ENCODE measurements at regions not wholly inside any gene's neighbourhood (a gene's known extent, or its start where the extent isn't known, plus 50 kb on each side); places are given as distances from the start of the nearest gene placed in this dataset.

DNA sequence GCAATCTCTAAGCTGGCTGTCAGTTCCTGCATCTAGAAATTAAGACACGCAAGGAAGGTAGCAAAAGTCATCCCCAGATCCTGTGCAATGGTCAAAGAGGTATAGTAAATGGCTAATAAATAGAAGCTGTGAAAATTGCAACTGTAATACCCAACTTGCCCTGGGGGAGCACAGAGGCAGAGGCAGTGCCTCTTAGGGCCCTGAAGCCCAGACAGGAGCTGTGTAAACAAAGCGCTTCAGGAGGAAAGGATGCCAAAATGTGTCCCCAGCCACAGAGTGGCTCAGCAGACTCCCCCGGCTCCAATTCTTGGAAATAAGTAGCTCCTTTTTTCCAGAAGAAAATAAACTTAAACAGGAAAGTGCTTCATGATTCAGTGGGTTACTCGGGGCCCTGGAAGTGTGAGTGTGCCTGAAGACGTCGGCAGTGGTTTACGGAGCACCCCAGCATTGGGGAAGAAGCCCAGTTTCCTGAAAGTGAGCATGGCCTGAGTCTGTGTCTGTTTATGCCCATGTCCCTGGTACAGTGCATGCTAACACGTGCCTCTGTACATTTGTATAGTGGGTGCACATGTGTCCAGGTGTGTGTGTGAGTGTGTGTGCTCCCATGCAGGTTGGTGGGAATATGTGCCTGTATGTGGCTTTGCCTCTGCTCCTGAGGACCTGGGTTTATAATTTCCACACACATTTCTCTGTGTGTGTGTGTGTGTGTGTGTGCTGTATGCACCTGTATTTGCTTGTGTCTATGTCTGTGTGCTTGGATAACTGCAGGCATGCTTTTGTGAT is 246.7 kb downstream of the MAFB start:
- no peak for DNase-seq

DNA sequence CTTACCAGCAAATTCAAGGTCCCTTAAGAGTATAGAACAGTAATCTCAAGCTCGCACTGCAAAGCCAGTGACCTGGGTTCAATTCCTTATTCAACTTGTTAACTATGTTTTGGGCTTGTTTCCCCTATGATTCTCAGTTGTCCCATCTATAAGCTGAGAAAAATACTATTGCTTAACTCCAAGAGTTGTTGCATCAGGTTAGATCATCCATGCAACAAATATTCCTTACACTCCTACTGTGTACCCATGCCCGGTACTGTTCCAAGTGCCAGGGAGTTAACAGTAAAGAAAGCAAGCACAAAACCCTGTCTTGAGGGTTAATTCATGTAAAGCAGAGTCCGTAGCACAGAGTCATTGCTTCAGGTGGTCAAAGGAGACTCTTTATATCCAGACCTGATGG is 247.3 kb downstream of the MAFB start:
- no peak for DNase-seq

DNA sequence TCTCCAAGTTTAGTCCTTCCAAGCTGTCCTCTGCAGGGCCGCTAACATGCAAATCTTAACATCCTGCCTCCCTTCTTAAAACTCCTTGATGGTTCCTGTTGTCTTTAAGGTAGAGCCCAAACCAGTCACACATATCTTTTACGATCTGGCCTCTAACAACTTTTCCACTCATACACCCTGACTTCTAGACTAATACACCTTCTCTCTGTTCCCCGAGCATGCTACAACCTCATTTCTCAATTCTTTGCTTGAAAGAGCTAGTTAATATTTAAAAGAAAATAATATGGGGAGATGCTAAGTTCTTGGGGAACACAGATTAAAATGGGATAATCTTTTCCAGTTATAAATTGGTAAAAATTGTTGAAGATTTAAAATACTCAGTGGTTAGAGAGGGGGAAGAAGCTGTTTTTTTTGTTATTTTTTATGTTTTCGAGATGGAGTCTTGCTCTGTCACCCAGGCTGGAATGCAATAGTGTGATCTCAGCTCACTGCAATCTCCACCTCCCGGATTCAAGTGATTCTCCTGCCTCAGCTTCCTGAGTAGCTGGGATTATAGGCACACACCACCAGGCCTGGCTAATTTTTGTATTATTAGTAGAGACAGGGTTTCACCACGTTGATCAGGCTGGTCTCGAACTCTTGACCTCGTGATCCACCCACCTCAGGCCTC is 250.7 kb downstream of the MAFB start:
- no peak for DNase-seq

DNA sequence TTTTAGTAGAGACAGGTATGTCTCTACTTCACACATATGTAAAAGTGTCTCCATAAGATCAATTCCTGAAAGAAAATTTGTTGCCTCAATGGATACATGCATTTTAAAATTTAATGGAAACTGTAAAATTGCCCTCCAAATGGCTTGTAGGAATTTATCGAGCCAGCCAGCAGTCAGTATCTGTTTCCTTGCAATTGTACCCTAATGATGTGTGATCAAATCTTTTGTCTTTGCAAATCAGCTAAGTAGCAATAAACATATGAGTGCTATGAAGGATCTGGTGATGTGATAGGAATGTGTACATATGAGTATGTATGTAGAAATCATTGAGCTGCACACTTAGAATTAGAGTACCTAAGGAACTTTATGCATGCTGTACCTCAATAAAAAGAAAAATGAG is 253.0 kb downstream of the MAFB start:
- DNase-seq, result no peak

DNA sequence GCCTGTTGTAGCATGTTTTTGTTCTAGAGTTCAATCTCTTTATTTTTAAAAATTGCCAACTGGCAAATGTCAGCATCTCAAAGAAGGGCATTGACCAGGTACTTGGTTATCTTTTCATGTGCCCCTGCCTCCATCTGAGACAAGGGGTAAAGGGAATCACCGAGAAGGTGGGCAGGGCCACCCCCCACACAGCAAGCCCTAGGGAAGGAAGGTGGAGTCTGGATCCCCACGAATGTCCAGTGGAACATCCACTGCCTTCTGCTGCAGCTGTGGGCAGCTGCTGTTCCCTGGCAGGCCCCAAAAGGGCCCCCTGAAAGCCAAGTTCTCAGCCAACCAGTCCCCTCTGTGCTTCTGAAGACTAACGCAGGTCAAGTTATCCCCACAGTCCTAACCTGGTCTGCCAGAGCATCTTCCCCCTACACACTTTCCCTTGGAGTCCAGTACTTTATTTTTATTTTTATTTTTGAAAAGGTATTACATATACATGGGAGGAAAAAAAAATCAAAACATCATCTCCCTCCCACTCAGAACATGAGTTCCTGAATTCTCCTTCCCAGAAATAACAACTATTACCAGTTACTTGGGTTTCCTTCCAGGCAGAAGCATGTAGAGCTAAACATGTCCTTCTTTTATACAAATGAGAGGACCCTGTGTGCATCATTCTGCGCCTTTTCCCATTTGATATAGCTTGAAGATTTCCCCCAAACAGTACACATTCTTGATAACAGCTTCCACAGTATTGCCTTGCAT is 253.7 kb downstream of the MAFB start:
- no peak for DNase-seq

DNA sequence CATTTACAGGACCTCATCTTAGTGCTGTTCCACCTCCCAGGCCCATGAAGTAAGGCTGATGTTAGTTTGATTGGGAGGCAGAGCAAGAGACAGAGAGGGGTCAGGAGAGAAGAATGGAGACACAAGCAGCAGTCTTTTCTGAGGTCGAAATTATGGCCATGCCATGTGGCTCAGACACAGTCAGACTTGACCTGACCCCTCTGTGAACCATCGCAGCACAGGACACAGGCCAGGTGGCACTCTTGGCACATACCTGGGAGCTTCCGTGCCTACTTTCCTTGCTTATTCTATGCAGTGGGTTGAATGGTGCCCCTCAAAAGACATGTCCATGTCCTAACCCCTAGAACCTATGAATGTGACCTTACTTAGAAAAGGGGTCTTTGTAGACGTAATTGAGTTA is 254.9 kb downstream of the MAFB start:
- DNase-seq, result no peak

DNA sequence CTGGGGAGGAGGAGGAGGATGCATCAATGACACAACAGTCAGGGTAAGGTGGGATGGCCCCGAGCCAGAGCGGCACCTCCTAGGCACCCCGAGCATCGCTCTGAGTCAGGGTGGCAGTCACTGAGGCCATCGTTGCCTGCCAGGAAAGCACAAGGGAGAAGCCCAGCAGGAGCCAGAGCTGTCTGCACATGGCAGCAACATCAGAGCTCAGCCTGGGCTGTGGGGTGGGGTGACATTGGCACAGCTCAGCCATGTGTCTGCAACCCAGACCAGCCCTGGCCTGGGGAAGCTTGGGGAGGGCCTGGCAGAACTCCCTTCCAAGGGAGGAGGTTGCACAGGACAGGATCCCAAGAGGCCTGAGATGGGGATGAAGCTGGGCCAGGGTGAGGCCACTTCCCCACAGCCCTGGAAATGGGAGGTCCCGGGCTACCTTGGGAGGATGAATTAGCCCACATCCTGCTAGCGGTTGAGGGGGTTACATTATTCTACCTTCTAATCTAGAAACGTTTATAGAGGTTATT is 255.6 kb downstream of the MAFB start:
- DNase-seq, result no peak

DNA sequence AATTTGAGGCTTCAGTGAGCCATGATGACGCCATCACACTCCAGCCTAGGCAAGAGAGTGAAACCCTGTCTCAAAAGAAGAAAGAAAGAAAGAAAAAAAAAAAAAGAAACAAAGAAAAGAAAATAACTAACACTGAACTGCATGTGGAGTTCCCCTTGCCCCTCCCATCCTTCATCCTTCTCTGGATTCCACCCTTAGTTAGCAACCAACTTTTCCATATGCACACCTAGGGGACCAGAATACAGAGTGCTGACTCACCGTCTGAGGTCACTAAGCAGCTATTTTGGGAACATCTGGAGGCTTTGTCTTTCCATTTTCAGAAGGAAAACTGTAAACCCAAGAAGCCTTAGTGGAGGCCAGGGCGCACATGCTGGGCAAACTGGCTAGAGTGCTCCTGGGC is 257.4 kb downstream of the MAFB start:
- DNase-seq, result no peak

DNA sequence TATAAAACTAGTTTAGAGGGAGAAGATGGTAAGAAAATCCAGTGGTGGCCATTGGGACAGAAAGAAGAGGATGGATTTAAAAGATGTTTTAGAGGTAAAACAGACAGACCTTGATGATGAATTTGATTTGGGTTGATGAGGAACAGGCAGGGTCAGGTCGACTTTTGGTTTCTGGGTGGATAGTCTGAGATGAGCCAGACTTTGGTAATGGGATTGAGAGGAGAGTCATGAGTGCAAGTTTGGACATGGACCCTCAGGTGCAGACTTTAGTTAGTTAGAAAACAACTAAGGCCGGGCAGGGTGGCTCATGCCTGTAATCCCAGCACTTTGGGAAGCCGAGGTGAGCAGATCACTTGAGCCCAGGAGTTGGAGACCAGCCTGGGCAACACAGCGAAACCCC is 257.9 kb downstream of the MAFB start:
- DNase-seq, result no peak

DNA sequence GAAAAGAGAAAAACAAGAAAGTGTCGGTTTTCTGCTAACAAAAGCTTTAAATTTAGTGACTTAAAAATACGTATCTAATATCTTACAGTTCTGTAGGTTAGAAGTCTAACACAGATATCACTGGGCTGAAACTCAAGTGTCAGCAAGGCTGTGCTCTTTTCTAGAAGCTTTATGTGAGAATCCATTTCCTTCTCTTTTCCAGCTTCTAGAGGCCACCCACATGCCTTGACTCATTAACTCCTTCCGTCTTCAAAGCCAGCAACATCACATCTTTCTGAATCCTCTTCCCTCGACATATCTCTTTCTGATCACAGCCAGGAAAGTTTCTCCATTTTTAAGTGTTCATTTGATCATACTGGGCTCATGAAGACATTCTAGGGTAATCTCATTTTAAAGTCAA is 262.0 kb downstream of the MAFB start:
- no peak for DNase-seq

DNA sequence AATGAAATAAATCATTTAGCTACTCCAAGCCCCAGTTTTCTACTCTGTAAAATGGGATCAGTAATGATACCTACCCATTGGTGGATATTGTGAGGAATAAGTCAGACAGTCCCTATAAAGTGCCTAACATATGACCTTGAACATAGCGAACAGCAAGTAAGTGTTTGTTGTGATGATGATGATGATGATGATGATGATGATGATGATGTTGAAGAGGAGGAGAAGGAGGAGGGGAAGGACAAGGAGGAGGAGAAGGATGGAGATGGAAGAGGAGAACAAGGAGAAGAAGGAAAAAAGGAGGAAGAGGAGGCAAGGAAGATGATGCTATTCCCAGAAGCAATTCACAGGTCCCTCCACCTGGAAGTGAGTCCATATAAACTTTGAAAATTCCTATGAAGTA is 264.3 kb downstream of the MAFB start:
- DNase-seq, result no peak

DNA sequence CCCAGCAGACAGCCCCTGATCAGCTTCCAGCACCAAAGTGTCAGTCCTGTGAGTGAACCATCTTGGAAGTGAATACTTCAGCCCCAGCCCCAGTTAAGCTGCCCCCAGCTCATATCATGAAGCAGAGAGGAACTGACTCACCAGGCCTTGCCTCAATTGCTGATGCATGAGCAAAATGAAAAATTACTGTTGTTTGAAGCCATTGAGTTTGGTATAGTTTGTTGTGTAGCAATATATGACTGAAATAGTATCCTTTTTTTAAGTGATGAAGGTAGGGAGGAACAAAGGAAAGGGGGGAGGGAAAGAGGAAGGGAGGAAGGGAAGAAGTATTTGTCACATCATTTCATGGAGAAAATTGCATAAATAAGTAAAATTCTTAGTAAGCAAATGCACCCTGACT is 266.4 kb downstream of the MAFB start:
- DNase-seq, result no peak

DNA sequence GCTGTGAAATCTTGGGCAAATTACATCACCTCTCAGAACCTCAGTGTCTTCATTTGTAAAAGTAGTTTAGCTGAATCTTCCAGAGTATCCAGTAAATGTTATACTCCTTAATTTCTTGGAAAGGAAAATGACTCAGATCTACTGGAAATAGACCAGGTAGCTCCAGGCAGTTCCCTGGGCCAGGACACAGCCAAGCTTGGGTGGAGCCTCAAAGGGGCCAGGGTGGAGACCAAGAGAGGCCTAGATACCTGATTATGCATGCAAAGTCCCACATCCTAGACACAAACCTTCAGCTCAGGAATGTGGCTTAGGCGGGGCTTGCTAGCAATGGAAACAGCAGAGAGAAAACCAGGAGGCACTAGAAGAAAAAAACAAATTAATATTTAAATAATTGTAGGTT is 272.8 kb downstream of the MAFB start:
- DNase-seq, result no peak

DNA sequence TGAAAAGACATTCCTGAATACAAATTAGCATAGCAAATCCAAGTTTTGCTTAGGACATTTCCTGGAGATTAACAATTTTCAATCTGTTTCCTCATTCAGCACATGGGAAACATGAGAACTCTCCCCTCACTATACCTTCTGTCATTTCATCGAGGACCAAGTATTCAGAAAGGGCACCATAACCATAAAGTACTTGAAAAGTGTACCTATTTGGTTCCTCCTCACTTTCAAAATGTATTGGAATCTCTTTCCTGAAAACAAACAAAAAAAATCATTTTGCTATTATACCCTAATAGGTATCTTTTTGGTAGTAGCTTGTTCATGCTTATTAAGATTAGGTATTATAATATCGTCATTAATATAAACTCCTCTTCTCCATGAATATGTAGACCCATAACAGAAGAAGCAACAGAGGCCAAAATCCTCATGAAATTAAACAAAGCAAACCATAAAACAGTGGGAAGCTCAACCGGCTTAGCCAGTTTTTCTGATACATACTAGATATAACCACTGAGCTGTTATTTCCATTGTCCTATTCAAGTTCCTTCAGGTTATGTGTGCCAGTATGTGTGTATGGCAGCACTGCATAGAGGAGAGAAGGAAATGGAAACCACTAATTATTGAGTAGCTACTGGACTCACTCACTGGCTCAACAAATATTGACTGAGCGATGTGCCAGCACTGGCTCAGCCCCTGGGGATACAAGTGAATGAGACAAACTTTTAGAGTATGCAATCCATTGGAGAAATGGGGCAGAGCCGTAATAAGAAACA is 274.0 kb downstream of the MAFB start:
- DNase-seq, result no peak

DNA sequence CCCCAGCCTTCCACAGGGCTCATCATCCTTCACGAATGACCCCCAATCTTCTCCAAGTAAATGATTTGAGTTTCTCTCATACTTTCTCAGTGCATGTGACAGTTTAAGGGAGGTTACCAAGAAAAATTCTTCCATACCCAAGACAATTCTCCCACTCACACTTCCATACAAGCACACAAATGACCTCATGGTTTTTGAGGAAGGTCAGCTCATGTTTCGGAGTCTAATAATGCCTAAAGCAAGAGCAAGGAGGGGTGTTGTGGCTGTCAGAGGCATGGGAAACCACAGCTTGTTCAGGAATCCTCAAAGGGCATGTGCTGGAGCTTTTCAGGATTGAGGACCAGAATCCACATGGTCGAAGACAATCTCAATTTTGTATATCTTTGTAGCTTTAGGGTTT is 279.0 kb downstream of the MAFB start:
- DNase-seq, result no peak

DNA sequence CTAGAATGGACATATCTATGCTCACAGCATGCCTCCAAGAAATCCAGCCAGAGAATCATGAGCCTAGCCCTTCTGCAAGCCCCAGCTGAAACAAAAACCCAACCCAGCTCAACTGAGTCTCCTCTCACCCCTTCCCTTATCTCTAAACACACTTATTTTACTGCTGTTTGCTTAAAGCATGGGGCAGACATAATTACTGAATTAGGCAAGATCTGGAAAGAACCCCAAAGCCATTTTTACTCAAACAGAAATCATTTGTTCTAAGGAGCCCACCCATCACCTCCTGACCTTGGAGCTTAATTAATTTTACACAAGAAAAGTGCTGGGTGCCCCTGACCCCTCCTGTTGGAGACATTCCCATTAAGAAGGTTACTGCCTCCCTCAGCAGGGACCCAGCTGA is 291.6 kb downstream of the MAFB start:
- no peak for DNase-seq

DNA sequence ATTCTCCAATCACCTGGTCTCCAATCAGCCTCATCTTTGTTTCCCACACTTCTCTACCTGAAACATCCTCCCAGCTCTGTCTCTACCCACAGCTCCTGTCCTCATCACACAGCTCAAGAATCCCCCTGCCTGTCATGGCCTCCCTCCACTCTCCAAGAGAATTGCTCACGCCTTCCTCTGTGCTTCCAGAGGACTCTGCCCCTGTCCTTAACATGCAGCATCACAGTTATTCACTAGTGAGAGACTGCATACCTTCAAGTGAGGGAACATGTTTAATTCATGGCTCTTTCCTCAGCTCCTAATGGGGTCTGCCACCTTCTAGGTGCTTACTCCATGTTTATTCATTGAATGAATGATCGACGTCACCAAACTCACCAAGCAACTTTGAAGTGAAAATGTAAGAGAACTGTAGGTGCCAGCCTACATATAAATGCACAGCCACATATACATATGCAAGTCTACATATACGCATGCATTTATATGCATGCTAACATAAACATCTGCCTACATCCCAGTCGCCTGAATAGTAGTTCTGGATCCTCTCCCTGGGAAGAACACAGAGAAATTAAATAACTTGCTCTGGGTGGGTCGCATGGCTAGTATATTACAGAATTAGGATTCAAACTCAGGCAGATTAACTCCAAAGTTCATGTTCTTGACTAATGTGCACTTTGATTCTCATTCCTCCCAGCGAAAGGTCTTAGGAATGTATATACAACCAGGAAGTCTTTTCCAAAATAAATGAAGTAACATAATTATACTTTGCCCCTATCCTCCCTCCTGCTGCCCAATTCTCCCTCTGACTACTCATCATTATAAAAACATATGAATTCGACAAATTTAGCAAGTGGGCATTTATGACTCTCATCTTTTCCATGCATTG is 295.6 kb downstream of the MAFB start:
- no peak for DNase-seq

DNA sequence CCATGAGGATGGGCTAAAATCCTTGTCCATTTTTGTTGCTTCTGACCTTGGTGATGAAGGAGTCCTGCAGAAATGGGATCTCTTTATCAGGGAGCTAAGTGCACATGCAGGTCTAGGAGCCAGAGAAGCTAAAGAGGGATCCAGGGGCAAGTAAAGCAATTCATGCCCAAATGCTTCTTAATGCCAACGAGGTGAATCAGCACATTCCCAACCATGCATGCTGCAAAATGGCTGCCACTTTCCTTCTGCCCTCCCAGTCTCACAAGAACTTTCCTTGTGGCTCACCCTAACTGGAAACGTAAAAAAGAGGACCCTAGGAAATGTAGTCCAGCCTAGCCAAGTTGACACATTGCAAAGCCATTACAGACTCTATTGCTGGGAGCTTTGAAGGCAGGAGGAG is 298.4 kb downstream of the MAFB start:
- no peak for DNase-seq

DNA sequence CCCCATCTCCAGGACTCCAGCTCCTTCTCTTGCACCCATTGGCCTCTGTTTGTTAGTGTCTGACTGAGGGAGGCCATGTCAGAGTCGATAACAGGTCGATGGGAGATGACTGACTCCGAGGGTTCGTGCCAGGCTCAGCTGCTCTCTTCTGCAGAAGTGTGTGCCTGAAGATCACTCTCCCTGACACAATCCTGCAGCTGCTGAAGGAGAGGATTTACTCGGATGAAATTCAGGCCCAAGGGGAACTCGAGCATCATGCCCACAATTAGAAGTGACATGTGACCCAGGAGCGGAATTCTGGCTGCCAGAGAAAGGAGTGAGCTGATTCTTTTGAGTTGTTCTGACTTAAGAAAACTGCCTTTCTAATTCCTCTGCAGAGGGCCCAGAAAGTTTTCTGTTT is 318.2 kb downstream of the MAFB start:
- DNase-seq, result no peak

DNA sequence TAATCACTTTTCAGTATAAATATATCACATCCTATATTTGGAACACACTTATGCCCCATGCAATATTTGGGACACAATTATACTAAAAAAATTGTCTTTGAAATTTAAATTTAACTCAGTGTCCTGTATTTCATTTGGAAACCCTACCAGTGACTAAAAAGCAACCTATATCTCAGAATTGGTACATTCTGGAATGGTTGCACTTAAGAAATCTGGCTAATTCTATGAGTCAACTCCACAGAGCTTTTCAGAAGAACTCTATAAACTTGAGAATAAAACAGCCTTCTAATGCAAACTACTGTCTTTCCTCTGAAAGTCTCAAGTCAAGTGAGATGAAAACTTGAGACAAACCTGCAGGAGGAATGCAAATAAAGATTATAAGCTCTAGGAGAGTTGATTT is 320.2 kb downstream of the MAFB start:
- DNase-seq, result no peak

DNA sequence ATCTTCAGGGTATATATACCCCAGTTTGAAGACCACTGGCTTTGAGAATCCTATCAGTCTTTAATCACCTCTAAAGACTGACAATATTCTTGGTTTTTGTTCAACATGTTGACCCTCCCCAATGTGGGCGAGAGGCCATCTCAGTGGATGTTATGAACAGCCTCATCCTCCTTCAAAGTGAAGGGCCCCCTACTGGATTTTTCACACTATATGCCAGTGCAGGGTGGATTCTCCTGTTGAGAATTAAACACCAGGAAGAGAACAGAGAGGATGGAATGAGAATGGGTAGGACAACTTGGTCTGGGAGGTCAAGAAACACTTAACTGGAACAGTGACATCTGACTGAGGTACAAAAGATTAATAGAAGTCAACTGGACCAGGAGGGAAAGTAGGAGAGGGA is 327.1 kb downstream of the MAFB start:
- no peak for DNase-seq
